Adrenal gland (tissue), 5 donors: ENCODE measurements at regions not wholly inside any gene's neighbourhood (a gene's known extent, or its start where the extent isn't known, plus 50 kb on each side); places are given as distances from the start of the nearest gene placed in this dataset.

Source experiments
- POLR2A ChIP-seq, 2 donors: fragments of 450-650 bp; IDR thresholded peaks; one replicate each; pipeline ENCODE4 v1.6.1; 2017; ENCODE audit warnings: antibody characterized with exemption in 2 of 2, mild to moderate bottlenecking in 2 of 2, moderate library complexity in 1 of 2
- TF ChIP-seq, protein P1 (sequence below), 6 experiments: fragments of 450-650 bp in 4 of 6; fragments of 200-600 bp in 2 of 6; sonication (generic) in 1 of 6; IDR thresholded peaks; 1 replicate in 5 of 6; 2 replicates in 1 of 6; pipeline versions ENCODE4 v1.5.1 to v1.8.0; 2016 to 2021; ENCODE audit warnings: antibody characterized with exemption in 6 of 6, mild to moderate bottlenecking in 2 of 6, moderate library complexity in 1 of 6
- donor health status: DM: no; HTN: no; CAD: no.

DNA sequence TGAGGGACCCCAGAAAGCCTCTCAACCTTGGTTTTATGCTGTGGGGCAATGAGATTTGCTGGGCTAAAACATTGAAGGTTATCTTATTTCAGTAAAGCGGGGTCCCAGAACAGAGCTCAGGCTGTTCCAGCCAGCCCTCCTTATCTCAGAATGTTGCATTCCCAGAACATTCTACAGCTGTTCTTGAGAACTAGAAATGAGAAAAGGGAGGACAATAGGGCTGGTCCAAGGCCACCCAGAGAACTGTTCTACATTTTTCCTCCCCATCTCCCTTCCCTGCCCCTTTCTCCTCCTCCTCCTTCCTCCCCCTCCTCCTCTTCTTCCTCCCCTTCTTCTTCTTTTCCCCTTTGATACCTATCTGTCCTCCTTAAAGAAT is 70.4 kb upstream of the SLC7A11 start:
- no peak for TF ChIP-seq POLR2A (IDR thresholded peaks at IDR 0.05)
- TF ChIP-seq, protein P1, sequence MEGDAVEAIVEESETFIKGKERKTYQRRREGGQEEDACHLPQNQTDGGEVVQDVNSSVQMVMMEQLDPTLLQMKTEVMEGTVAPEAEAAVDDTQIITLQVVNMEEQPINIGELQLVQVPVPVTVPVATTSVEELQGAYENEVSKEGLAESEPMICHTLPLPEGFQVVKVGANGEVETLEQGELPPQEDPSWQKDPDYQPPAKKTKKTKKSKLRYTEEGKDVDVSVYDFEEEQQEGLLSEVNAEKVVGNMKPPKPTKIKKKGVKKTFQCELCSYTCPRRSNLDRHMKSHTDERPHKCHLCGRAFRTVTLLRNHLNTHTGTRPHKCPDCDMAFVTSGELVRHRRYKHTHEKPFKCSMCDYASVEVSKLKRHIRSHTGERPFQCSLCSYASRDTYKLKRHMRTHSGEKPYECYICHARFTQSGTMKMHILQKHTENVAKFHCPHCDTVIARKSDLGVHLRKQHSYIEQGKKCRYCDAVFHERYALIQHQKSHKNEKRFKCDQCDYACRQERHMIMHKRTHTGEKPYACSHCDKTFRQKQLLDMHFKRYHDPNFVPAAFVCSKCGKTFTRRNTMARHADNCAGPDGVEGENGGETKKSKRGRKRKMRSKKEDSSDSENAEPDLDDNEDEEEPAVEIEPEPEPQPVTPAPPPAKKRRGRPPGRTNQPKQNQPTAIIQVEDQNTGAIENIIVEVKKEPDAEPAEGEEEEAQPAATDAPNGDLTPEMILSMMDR (IDR thresholded peaks at IDR 0.05) = no peak
